ENCODE measurements at regions not wholly inside any gene's neighbourhood (a gene's known extent, or its start where the extent isn't known, plus 50 kb on each side); places are given as distances from the start of the nearest gene placed in this dataset.
A peak's percentile ranks its signal among the peaks of the same experiment; 100 is the strongest.

GRCh38 chr1:221477252-221477651 lies 264.6 kb downstream of the DUSP10 start:
- TF ChIP-seq, protein P1, sequence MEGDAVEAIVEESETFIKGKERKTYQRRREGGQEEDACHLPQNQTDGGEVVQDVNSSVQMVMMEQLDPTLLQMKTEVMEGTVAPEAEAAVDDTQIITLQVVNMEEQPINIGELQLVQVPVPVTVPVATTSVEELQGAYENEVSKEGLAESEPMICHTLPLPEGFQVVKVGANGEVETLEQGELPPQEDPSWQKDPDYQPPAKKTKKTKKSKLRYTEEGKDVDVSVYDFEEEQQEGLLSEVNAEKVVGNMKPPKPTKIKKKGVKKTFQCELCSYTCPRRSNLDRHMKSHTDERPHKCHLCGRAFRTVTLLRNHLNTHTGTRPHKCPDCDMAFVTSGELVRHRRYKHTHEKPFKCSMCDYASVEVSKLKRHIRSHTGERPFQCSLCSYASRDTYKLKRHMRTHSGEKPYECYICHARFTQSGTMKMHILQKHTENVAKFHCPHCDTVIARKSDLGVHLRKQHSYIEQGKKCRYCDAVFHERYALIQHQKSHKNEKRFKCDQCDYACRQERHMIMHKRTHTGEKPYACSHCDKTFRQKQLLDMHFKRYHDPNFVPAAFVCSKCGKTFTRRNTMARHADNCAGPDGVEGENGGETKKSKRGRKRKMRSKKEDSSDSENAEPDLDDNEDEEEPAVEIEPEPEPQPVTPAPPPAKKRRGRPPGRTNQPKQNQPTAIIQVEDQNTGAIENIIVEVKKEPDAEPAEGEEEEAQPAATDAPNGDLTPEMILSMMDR (IDR thresholded peaks at IDR 0.05; ENCODE audit: low read depth, low read length), result no peak
- no peak overlapping the region for H3K4me3 ChIP-seq (ENCODE audit: low read depth, low read length)

DNA sequence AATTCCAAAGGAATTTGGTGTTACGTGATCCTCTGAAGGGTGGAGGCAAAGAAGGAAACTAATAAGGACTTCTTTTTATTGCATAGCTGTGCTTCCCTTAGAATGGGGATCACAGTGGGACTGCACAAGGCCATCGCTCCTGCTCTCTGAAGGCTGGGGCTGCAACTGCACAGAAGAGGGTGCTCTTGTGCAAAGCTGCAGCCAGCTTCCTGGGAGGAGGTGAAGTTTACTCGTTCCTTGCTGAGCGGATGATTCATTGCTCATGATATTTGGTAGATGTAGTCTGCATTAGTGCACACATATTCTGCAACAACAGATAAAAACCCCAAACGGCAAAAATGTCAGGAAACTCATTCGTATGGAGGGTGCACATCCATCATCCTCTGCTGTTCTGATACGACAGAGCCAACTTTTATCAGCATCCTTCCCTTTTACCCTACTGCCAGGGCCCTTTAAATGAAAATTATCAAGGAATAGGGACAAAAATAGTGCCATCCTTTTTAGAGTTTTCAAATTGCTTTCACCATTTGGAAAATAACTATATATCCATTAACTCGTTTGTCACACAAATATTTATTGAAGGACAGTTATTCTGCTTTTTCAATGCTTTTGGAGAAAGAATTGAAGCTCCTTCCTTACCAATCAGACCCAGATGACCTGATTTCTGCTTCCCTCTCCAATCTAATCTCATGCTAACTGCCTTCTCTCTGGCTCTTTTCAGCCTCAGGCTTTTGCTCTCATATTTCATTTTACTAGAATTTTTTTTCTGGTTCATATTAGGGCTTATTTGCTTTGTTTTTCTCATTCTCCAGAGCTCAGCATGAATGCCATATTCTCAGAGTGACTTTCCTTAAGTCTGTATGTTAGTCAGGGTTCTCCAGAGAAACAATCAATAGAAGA lies 263.6 kb downstream of the DUSP10 start:
- no peak overlapping the region for H3K4me3 ChIP-seq (ENCODE audit: low read depth, low read length)
- TF ChIP-seq, protein P1 (IDR thresholded peaks at IDR 0.05; ENCODE audit: low read depth, low read length), result peak; percentile 87

DNA sequence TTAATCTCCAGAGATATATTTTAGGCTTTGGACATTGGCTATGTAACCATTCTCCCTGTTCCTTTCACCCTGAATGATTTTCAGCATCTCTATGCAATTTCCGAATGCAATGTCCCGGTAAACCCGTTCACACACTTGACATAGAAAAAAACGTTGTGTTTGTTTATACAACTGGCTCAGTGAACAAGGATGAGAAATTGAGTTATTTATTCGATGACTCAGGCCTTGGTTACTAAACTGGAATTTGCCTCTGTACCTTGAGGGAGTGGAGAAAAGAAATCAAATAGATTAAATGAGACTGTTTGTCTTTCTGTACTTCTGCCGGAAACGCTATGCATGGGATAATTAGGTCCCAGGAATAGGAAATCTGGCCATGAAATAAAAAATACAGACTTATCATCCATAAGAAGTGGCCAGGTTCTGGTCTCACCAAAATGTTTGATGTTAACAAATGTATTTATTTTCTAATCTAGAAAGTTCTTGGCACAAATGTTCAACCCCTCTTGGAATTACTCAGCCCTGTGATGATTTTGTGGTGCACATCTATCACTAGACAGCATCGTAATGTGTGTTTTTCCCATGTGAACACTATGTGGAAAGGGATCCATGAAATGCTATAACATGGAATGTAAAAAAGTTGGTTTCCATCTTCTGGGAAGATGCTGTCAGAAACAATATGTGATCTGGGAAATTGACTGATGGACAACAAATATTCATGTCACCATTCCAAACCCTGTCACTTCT lies 253.9 kb downstream of the DUSP10 start:
- TF ChIP-seq, protein P1 (IDR thresholded peaks at IDR 0.05; ENCODE audit: low read depth, low read length), result no peak
- no peak overlapping the region for H3K4me3 ChIP-seq (ENCODE audit: low read depth, low read length)

- TF ChIP-seq, protein P1 (IDR thresholded peaks at IDR 0.05; ENCODE audit: low read depth, low read length), result no peak
- no peak overlapping the region for H3K4me3 ChIP-seq (ENCODE audit: low read depth, low read length)
Observed at GRCh38 chr1:221488550-221488949, 253.3 kb downstream of the DUSP10 start.

GRCh38 chr1:221494670-221495069 lies 247.2 kb downstream of the DUSP10 start:
- TF ChIP-seq, protein P1 (IDR thresholded peaks at IDR 0.05; ENCODE audit: low read depth, low read length), result no peak
- H3K4me3 ChIP-seq (ENCODE audit: low read depth, low read length), result no peak overlapping the region

GRCh38 chr1:221497046-221497445 lies 244.8 kb downstream of the DUSP10 start:
- TF ChIP-seq, protein P1 (IDR thresholded peaks at IDR 0.05; ENCODE audit: low read depth, low read length), result no peak
- no peak overlapping the region for H3K4me3 ChIP-seq (ENCODE audit: low read depth, low read length)

GRCh38 chr1:221503268-221503667 lies 238.6 kb downstream of the DUSP10 start:
- H3K4me3 ChIP-seq (ENCODE audit: low read depth, low read length), result no peak overlapping the region
- TF ChIP-seq, protein P1 (IDR thresholded peaks at IDR 0.05; ENCODE audit: low read depth, low read length), result no peak
